Breast epithelium (tissue), 4 donors: ENCODE measurements at regions not wholly inside any gene's neighbourhood (a gene's known extent, or its start where the extent isn't known, plus 50 kb on each side); places are given as distances from the start of the nearest gene placed in this dataset.

Source experiments
- DNase-seq, 2 donors: peaks; one replicate each; pipeline ENCODE4 v3.0.0-alpha.2; 2019; ENCODE audit warnings: low spot score in 2 of 2
- H3K27ac ChIP-seq, 2 donors: fragments of 200-600 bp; sonication (generic) in 1 of 2; one replicate each; pipeline ENCODE4 v1.5.1; 2016 to 2019; ENCODE audit warnings: mild to moderate bottlenecking in 1 of 2
- H3K27me3 ChIP-seq, 2 donors: fragments of 200-600 bp; sonication (generic) in 1 of 2; one replicate each; pipeline versions ENCODE4 v1.5.1 to v1.6.0; 2017 to 2019; ENCODE audit warnings: control low read depth in 1 of 2, mild to moderate bottlenecking in 1 of 2
- H3K36me3 ChIP-seq: fragments of 200-600 bp; one replicate; pipeline ENCODE4 v1.5.1; 2019
- H3K4me1 ChIP-seq, 2 donors: fragments of 200-600 bp; sonication (generic); one replicate each; pipeline ENCODE4 v1.5.1; 2016 to 2019; ENCODE audit warnings: control low read depth in 1 of 2
- H3K4me3 ChIP-seq, 3 donors: fragments of 200-600 bp; sonication (generic); 1 replicate in 2 of 3; 2 replicates in 1 of 3; pipeline ENCODE4 v1.5.1; 2016 to 2019; ENCODE audit warnings: mild to moderate bottlenecking in 3 of 3, moderate library complexity in 2 of 3
- H3K9me3 ChIP-seq, 2 donors: fragments of 200-600 bp; sonication (generic) in 1 of 2; one replicate each; pipeline ENCODE4 v1.5.1; 2016 to 2019; ENCODE audit warnings: control low read depth in 1 of 2
- CTCF ChIP-seq, 3 donors: fragments of 450-650 bp; IDR thresholded peaks; one replicate each; pipeline ENCODE4 v1.5.1; 2016 to 2017; ENCODE audit warnings: antibody characterized with exemption in 3 of 3, mild to moderate bottlenecking in 3 of 3, moderate library complexity in 3 of 3
- POLR2A ChIP-seq: fragments of 450-650 bp; IDR thresholded peaks from one replicate; pipeline ENCODE4 v1.6.1; 2016; ENCODE audit warnings: antibody characterized with exemption, mild to moderate bottlenecking, moderate library complexity
- POLR2AphosphoS5 ChIP-seq, 3 donors: sonication (generic); formaldehyde crosslinking; IDR thresholded peaks; one replicate each; pipeline ENCODE4 v1.6.1; 2017; ENCODE audit warnings: antibody characterized with exemption in 3 of 3
- intact Hi-C: fragments of 100-400 bp; cut with DNase I; formaldehyde crosslinking; loops from one replicate; pipeline ENCODE4 v1.15.1; 2023; ENCODE audit warnings: low total_unique reads

GRCh38 chr12:14313379-14314138 is 51.9 kb upstream of the ATF7IP start:
- H3K9me3 ChIP-seq = no peaks in the 10 kb centered on the region
- H3K27ac ChIP-seq = no peak overlapping the region
- no peaks in the 10 kb centered on the region for H3K4me1 ChIP-seq
- TF ChIP-seq CTCF (IDR thresholded peaks at IDR 0.05) = no peak
- TF ChIP-seq POLR2AphosphoS5 (IDR thresholded peaks at IDR 0.05) = no peak
- no peak for TF ChIP-seq POLR2A
- no peaks in the 10 kb centered on the region for H3K36me3 ChIP-seq
- no peak for DNase-seq
- H3K4me3 ChIP-seq = no peak overlapping the region
- intact Hi-C loops = no loop called here
- no peaks in the 10 kb centered on the region for H3K27me3 ChIP-seq

DNA sequence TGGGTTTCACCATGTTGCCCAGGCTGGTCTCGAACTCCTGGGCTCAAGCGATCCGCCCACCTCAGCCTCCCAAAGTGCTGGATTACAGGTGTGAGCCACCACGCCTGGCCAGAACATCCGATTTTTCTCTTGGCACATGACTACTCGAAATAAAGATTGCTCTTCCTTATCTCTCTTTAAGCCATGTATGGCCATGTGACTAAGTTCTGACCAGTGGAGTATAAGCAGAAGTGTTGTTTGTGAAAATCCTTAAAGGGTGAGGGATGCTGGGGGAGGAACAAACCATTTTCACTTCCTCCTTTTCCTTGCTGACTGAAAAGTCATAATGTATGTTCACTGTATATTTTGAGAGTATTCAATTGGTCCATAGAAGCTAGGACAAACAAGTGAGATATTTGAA is 50.7 kb upstream of the ATF7IP start:
- Histone ChIP-seq H3K27ac (no peak overlapping the region), H3K4me1 (no peaks in the 10 kb centered on the region), H3K4me3 (no peak overlapping the region), H3K27me3 (no peaks in the 10 kb centered on the region), H3K9me3 (no peaks in the 10 kb centered on the region), H3K36me3 (no peaks in the 10 kb centered on the region)
- DNase-seq = no peak
- intact Hi-C loops = no loop called here
- TF ChIP-seq POLR2A = no peak
- TF ChIP-seq CTCF (IDR thresholded peaks at IDR 0.05) = no peak
- TF ChIP-seq POLR2AphosphoS5 (IDR thresholded peaks at IDR 0.05) = no peak

GRCh38 chr12:14315501-14315900 is 50.0 kb upstream of the ATF7IP start:
- Histone ChIP-seq H3K36me3 (no peaks in the 10 kb centered on the region), H3K4me3 (no peak overlapping the region), H3K9me3 (no peaks in the 10 kb centered on the region), H3K27ac (no peak overlapping the region), H3K4me1 (no peaks in the 10 kb centered on the region), H3K27me3 (no peaks in the 10 kb centered on the region)
- no peak for TF ChIP-seq CTCF (IDR thresholded peaks at IDR 0.05)
- TF ChIP-seq POLR2A = no peak
- TF ChIP-seq POLR2AphosphoS5 (IDR thresholded peaks at IDR 0.05) = no peak
- intact Hi-C loops = no loop called here
- no peak for DNase-seq
